ENCODE measurements at regions not wholly inside any gene's neighbourhood (a gene's known extent, or its start where the extent isn't known, plus 50 kb on each side); places are given as distances from the start of the nearest gene placed in this dataset.

GRCh38 chr4:131348263-131348662 is 1800.8 kb upstream of the PCDH10 start:
- TF ChIP-seq CTCF (tag by site-specific recombination; IDR thresholded peaks at IDR 0.05) (no peak), RBAK (tag by site-specific recombination; IDR thresholded peaks at IDR 0.05) (no peak), YY1 (tag by site-specific recombination; IDR thresholded peaks at IDR 0.05) (no peak), ZNF10 (tag by site-specific recombination; IDR thresholded peaks at IDR 0.05) (no peak), ZNF16 (tag by site-specific recombination; IDR thresholded peaks at IDR 0.05; ENCODE audit: low read depth) (no peak), ZNF776 (tag by site-specific recombination; IDR thresholded peaks at IDR 0.05; ENCODE audit: borderline replicate concordance) (no peak), ZNF610 (tag by site-specific recombination; IDR thresholded peaks at IDR 0.05; ENCODE audit: borderline replicate concordance) (no peak), ZNF274 (IDR thresholded peaks at IDR 0.05; ENCODE audit: low read length) (no peak), ZNF274 (tag by site-specific recombination; IDR thresholded peaks at IDR 0.05; ENCODE audit: borderline replicate concordance) (no peak), KLF16 (tag by site-specific recombination; IDR thresholded peaks at IDR 0.05) (no peak), ZNF692 (tag by site-specific recombination; IDR thresholded peaks at IDR 0.05) (no peak), ZNF548 (tag by site-specific recombination; IDR thresholded peaks at IDR 0.05) (no peak), ZFHX2 (tag by site-specific recombination; conservative IDR thresholded peaks at IDR 0.05) (no peak), ZNF280D (tag by site-specific recombination; IDR thresholded peaks at IDR 0.05) (no peak)

Data from HEK293 (cell line).